HCT116 (cell line): ENCODE measurements at regions not wholly inside any gene's neighbourhood (a gene's known extent, or its start where the extent isn't known, plus 50 kb on each side); places are given as distances from the start of the nearest gene placed in this dataset.

Source experiments
- EZH2phosphoT487 ChIP-seq: fragments of 200-600 bp; IDR thresholded peaks from 2 replicates; pipeline ENCODE4 v1.6.1; 2018; ENCODE audit warnings: antibody characterized with exemption, borderline replicate concordance
- POLR2AphosphoS5 ChIP-seq: IDR thresholded peaks from 2 replicates; pipeline ENCODE4 v1.6.1; 2011; ENCODE audit warnings: mild to moderate bottlenecking, low read depth, low read length, moderate library complexity
- RAD21 ChIP-seq: IDR thresholded peaks from 2 replicates; pipeline ENCODE4 v1.6.1; 2012; ENCODE audit warnings: low read depth, mild to moderate bottlenecking
- SIN3A ChIP-seq: IDR thresholded peaks from 2 replicates; pipeline ENCODE4 v1.6.1; 2012; ENCODE audit warnings: low read depth
- SP1 ChIP-seq: IDR thresholded peaks from 2 replicates; pipeline ENCODE4 v1.6.1; 2012; ENCODE audit warnings: low read depth
- ZNF274 ChIP-seq: fragments of 200-500 bp; sonication (Bioruptor generic); IDR thresholded peaks from 2 replicates; pipeline ENCODE4 v1.6.1; 2014; ENCODE audit warnings: mild to moderate bottlenecking, low read depth, low read length, inconsistent platforms
- TF ChIP-seq, protein P1 (sequence below), 3 experiments: fragments of 200-600 bp in 1 of 3; sonication (generic) in 1 of 3; IDR thresholded peaks in 2 of 3; conservative IDR thresholded peaks in 1 of 3; 2 replicates each; pipeline ENCODE4 v1.5.1; 2012 to 2017; ENCODE audit warnings: low read depth in 2 of 3, low read length in 2 of 3, antibody characterized with exemption in 1 of 3, borderline replicate concordance in 1 of 3, control low read depth in 1 of 3, mild to moderate bottlenecking in 1 of 3, mixed read lengths in 1 of 3, mixed run types in 1 of 3, moderate library complexity in 1 of 3; ENCODE audit not compliant: insufficient read depth in 1 of 3
- TF ChIP-seq, protein P2 (sequence below): IDR thresholded peaks from 2 replicates; pipeline ENCODE4 v1.6.1; 2012; ENCODE audit warnings: low read depth
- TF ChIP-seq, protein P3 (sequence below): IDR thresholded peaks from 2 replicates; pipeline ENCODE4 v1.6.1; 2012

DNA sequence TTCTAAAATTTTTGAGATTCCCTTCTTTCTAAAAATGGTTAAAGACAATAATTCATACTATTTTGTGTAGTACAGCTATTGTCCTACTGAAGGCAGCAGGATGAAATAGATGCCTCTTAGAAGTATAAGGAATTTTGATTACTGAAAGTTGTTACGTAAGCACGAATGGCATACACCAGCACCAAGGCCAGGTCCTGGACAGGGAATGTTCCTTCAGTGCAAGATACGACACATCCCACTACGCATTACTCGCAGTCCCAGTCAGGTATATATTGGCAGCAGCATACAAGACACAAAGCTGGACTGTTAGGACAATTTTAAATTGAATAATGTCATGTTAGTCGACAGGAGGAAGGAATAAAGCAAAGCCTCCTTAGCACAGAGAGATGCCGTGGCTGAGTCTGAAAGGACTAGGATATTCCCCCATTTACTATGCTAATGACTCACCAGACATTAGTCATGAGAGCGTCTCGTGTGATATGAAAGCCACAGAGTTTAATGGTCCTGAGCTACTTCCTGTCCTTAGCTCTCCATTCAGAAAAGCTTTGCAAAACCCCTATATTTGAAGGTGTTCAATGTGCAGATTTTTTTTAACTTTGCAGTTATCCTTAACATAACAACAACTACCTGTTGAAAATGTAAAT, 504.3 kb downstream of the FAM133A start:
- TF ChIP-seq SP1: no peak
- TF ChIP-seq, protein P1, sequence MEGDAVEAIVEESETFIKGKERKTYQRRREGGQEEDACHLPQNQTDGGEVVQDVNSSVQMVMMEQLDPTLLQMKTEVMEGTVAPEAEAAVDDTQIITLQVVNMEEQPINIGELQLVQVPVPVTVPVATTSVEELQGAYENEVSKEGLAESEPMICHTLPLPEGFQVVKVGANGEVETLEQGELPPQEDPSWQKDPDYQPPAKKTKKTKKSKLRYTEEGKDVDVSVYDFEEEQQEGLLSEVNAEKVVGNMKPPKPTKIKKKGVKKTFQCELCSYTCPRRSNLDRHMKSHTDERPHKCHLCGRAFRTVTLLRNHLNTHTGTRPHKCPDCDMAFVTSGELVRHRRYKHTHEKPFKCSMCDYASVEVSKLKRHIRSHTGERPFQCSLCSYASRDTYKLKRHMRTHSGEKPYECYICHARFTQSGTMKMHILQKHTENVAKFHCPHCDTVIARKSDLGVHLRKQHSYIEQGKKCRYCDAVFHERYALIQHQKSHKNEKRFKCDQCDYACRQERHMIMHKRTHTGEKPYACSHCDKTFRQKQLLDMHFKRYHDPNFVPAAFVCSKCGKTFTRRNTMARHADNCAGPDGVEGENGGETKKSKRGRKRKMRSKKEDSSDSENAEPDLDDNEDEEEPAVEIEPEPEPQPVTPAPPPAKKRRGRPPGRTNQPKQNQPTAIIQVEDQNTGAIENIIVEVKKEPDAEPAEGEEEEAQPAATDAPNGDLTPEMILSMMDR (IDR thresholded peaks at IDR 0.05 in 2 of 3, conservative IDR thresholded peaks at IDR 0.05 in 1 of 3; ENCODE audit: borderline replicate concordance in 1 of 3, insufficient read depth in 1 of 3, low read depth in 2 of 3, low read length in 2 of 3): no peak
- TF ChIP-seq, protein P2, sequence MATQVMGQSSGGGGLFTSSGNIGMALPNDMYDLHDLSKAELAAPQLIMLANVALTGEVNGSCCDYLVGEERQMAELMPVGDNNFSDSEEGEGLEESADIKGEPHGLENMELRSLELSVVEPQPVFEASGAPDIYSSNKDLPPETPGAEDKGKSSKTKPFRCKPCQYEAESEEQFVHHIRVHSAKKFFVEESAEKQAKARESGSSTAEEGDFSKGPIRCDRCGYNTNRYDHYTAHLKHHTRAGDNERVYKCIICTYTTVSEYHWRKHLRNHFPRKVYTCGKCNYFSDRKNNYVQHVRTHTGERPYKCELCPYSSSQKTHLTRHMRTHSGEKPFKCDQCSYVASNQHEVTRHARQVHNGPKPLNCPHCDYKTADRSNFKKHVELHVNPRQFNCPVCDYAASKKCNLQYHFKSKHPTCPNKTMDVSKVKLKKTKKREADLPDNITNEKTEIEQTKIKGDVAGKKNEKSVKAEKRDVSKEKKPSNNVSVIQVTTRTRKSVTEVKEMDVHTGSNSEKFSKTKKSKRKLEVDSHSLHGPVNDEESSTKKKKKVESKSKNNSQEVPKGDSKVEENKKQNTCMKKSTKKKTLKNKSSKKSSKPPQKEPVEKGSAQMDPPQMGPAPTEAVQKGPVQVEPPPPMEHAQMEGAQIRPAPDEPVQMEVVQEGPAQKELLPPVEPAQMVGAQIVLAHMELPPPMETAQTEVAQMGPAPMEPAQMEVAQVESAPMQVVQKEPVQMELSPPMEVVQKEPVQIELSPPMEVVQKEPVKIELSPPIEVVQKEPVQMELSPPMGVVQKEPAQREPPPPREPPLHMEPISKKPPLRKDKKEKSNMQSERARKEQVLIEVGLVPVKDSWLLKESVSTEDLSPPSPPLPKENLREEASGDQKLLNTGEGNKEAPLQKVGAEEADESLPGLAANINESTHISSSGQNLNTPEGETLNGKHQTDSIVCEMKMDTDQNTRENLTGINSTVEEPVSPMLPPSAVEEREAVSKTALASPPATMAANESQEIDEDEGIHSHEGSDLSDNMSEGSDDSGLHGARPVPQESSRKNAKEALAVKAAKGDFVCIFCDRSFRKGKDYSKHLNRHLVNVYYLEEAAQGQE: no peak
- no peak for TF ChIP-seq POLR2AphosphoS5
- no peak for TF ChIP-seq RAD21
- TF ChIP-seq EZH2phosphoT487: no peak
- TF ChIP-seq SIN3A: no peak
- TF ChIP-seq, protein P3, sequence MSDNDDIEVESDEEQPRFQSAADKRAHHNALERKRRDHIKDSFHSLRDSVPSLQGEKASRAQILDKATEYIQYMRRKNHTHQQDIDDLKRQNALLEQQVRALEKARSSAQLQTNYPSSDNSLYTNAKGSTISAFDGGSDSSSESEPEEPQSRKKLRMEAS: no peak
- no peak for TF ChIP-seq ZNF274
